ENCODE measurements at regions not wholly inside any gene's neighbourhood (a gene's known extent, or its start where the extent isn't known, plus 50 kb on each side); places are given as distances from the start of the nearest gene placed in this dataset.
"Not testable (repeated sequence)": the region's sequence is repeated elsewhere in the genome, so short reads cannot be mapped to it uniquely, and the experiment has no call there.

DNA sequence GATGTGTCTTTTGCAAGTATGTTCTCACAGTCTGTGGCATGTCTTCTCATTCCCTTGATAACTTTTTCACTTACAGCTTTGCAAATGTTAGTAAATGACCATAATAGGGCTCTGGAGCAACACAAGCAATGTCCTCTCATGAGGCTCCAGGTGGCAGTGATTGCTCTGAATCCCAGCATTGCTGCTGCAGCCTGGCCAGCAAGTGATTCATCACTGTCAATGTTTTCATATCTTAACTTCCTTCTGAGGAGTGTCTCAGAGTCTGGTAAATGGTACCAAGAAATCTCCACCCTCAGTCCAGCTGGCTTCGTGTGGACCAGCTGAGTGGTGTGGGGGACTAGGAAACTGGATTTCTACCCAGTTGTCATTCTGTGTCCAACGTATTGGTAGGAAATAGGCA lies 139.6 kb downstream of the MYLK4 start:
- DNase-seq: no peak

DNA sequence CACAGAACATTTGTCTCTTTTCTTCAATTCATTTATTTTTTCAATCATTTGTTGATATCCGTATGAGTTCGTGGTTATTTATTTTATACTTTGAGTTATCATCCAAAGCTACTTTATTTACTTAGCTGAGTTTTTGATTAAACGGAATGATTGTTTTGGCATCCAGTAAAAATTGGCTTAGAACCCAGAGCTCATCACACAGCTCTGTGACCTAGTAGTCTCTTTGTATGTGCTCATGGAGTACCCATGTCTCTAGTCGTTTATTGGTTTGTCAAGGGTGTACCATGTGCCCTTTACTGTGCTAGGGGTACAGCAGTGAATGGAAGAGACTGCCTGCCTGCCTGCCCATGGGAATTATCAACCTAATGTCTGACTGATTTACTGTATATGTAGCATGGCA lies 142.2 kb downstream of the MYLK4 start:
- no peak for DNase-seq

DNA sequence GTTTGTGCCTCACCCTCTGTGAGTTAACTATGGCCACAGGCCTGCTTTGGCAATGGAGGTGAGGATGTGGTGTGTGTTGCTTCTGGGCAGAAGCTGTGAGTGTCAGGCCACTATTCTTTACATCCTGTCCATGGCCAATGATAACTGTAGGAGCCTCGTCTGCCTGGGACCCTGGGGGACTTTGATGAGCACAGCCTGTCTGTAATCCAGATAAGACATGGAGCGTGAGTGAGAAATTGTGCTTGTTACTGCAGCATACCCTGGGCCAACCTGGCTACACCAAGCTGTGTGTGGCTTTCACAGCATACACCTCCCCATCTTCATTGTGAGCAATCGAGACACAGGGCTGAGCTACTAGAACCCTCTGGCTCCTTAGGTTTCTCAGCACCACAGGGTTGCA lies 150.4 kb downstream of the MYLK4 start:
- no peak for DNase-seq

DNA sequence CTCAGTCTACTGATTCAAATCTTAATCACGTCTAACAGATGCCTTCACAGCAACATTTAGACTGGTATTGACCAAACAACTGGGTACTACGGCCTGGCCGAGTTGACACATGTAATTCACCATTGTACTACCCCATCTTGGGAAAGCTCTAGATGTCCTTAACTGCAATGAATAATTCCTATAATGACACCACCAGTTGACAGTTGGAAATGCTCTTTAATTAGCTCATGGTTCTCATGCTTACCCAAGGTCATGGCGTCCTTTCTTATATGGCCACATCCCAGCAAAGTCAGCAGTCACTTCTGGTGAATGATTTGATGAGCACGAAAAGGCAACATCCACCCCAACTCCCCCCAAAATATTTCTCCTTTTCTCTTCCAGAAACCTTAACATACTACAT lies 150.9 kb downstream of the MYLK4 start:
- no peak for DNase-seq

DNA sequence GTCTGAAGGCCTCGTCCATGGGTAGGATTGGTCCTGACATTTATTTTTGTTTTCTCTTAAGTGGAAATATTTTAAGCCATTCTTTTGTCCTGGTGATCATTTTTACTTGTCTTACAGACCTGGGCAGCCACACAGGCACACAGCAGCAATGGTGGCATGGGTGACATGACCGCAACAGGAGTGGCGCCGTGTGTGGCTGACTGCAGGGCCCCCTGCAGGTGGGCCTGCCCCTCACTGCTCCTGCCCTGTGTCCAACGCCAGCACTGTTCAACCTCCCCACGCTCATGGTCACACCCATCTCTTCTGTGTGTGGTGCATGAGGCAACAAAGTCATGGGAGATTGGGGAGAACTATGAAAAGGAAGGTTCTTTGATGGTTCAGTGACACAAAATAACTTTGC lies 151.9 kb downstream of the MYLK4 start:
- no peak for DNase-seq

DNA sequence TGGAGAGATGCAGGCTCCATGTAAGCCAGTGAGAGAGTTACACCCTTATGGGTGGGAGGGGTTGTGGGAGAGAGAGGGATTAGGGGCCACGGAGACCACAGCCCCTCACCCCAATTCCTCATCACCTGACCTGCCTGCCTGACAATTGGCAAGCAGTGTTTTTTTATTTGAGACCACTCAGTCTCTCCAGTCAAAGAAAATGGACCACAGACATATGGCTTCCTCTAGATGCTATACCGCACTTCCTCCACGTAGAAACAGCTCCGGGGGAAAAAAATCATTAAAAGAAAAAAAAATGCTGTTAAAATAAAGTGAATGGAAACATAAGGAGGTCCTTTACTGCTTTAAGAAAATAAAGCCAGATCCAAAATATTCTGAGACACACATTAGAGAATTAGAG lies 152.7 kb downstream of the MYLK4 start:
- no peak for DNase-seq

DNA sequence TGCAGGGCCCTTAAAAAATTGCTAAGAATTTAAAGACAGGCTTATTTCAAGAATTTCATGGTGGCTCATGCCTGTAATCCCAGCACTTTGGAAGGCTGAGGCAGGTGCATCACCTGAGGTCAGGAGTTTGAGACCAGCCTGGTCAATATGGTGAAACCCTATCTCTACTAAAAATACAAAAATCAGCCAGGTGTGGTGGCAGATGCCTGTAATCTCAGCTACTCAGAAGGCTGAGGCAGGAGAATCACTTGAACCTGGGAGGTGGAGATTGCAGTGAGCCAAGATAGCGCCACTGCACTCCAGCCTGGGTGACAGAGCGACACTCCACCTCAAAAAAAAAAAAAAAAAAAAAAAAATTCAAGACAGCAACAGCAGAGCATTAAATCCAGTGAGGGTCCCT lies 153.3 kb downstream of the MYLK4 start:
- DNase-seq: not testable (repeated sequence)

DNA sequence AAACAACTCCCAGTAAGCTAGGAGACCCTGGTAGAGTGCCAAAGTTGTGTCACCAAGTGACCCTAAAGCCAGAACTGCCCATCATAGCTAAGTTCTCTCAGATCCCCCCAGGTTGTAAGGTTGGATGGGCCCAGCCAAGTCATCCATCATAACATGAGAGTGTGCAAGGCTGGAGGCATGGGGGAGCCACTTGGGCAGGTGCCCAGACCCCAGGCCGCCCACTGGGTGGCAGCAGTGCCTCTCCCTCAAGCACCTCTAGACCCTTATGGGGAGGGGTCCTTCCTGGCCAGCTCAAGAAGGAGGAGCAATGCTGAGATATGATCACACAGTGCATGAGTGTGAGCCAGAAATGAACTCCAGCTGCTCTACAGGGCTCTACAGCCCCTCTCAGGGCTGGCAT lies 154.5 kb downstream of the MYLK4 start:
- no peak for DNase-seq

DNA sequence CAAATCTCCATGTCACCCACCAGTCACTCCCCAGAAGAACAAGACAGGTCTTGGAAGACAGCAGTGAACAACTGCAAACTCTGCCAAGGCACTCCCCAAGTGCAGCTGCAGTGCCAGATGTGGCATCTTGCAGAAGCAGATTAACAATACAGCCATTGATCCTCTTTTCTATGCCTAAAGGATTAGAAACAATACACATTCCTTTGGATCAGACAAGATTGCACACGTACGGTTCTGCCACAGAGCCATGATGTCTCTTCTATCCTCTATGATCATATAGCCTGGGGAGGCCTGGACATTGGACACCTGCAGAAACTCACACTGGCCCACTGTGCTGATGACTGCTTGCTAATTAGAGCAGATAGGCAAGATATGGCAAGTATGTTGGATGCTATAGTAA lies 155.9 kb downstream of the MYLK4 start:
- no peak for DNase-seq

DNA sequence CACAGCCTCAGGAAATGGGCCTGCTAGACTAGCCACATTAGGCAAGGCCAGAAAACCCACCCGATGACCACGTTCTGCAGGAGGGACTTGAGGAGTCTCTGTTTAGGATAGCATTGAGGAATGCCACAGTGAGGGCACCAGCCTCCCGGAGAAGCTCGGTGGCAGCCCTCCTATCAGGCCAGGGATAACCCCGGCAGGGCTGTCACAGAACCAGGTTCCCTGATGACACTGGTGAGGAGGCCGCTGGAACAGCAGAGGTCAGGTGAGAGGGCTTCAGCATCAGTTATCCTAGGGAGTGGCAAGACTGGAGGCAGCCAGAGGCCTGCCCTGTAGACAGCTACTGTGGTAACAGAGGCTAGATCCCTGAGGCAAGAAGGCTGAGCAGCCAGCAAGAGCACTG lies 157.6 kb downstream of the MYLK4 start:
- no peak for DNase-seq

DNA sequence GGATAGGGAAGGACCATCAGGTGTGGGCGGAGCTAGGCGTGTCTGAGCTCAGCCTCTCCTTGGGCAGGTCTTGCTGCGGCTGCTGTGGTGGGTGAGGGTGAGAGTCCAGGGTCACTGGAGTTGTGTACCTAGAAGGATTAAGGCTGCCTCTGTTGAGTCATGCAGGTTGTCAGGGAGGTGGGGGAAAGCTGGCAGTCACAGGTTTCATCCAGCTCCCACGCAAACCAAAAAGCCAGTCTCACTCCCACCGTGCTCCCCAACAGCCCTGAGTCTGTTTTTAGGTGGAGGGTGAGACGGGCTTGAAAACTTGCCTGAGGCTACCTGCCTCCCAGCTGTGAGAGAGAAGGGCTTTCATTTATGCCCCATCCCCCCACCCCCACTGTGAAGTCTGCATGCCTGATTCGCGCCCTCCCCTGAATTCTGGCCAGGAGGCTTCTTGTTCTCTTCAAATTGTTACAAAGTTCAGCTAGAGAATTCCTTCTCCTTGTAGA lies 161.5 kb downstream of the MYLK4 start:
- DNase-seq: no peak

DNA sequence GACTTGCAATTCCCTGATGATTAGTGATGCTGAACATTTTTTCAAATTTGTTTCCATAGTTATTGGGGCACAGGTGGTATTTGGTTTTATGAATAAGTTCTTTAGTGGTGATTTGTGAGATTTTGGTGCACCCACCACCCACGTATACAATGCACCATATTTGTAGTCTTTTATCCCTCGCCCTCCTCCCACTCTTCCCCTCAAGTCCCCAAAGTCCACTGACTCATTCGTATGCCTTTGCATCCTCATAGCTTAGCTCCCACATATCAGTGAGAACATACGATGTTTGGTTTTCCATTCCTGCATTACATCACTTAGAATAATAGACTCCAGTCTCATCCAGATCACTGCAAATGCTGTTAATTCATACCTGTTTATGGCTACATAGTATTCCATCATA lies 167.3 kb downstream of the MYLK4 start:
- DNase-seq: no peak

DNA sequence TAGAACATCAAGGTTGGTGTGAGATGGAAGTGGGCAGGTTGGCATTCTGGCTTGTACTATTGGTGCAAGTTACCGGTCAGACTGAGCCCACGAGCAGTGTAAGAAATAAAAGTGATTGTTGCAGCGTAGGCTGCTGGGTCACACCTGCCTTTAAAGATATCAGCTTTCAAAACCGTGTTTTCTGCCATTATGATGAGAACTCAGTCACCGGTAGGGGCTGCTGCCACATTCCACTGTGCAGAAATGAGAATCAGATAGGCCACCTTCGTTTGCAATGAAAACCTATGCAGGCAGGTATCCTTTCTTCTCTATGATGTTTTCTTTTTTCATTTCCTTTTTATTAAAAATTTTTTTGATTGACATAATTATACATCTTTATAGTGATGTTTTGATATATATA lies 168.5 kb downstream of the MYLK4 start:
- no peak for DNase-seq

DNA sequence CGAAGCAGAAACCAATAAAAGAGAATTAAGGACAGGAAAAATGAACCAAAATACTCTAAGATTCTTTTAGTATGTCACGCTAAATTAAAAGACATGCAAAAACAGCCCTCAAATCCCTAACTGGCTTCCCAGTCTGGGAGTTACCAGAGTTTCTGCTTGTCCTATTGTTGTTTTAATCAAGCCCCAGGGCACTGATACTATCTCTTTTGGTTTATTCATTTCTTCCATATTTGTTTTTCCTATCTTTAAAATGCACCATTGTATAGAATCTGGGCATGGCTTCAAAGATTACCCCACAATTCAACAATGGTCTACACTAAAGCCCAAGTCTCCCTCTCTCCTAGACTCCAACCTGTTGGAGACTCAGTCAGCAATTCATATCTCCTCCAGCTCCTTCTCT lies 169.1 kb downstream of the MYLK4 start:
- DNase-seq: no peak

DNA sequence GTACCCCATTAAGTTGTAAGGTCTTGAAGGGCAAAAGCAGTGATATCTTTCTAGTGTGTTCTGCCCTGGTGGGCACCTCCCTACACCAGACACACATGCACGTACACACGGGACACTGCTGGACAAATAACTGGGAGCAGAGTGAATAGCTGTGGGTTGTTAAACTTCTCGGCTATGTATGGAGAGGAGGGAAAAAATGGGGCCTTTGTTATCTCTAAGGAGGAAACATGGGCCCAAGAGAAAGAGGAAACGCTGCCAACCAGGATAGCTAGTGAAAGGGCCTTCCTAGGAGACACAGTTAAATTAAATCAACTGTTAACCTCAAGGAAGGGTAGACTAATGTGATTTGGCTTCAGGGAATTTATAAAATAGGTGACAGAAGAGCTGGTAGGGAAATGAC lies 169.7 kb downstream of the MYLK4 start:
- no peak for DNase-seq

DNA sequence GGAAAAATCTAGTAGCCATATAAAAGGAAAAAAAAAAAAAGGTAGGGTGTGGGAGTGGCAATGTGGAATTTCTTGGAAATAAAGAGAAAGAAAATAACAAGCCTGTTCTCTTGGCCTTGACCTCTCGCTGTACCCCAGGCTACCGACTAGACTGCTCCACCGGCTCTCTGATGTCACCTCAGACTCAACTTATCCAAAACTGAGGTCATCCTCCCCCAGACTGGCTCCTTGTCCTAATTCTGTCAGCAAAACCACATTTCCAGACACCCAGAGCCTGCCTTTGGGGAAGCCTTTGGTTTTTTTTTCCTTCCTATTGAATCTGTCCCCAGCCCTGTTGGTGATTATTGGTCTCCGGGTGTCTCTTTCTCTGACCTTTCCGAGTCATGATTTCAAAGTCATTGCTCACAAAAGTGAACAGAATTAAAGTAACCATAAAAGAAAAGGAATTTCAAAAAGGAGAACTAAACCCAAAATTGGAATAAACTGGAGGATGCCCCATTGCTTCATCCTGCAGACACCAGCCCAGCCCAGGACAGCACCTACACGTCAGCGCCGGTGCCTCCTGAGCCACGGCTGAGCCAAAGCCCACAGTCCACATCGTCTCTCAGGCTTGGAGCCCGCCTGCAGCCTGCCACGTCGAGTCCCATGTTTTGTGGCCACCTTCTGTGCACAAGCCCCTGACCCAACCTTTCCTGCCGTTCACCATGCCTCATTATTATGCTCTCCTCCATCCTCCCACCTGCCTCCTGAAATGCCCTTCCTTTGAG lies 170.7 kb downstream of the MYLK4 start:
- no peak for DNase-seq

DNA sequence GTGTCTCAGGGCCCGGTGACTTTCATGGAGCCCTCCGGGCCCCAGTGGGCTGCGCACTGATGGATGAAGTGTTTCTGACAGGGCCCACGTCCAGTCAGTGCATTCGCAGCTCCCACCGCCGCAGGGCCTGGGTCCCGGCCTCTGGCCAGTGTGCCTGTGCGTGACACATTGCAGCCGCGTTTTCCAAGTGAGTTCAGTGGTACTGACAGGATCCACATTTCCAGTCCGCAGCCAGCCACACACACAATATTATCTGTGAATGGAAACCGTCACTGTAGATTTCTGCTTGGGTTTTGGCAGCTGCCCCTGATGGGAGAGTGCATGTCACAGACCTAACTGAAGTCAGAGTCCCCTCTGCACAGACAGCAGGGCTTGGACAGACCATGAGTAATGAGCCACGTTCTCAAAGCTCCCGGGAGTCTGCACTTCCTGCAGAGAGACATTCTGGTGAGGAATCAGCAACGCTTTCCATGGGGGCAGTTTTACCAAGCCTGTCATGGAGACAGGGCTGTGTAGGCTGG lies 171.4 kb downstream of the MYLK4 start:
- no peak for DNase-seq

DNA sequence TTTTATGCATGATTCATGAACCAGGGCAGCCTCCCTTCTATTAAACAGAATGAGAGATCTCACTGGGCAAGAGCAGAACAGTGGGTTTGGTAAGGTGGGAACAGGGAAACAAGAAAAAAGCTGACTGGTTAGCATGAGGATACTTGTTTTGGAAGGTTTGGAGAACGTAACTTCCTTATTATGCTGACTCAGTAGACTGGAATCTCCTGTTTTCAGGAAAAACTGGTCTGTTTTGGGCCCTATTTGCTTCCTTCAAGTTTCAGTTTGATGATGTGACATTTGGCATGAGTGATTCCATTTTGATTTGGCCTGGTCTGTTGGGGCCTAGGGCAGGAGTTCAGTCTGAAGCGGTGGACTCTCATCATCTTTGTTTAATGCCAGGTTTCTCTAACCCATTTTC lies 172.0 kb downstream of the MYLK4 start:
- DNase-seq: no peak

DNA sequence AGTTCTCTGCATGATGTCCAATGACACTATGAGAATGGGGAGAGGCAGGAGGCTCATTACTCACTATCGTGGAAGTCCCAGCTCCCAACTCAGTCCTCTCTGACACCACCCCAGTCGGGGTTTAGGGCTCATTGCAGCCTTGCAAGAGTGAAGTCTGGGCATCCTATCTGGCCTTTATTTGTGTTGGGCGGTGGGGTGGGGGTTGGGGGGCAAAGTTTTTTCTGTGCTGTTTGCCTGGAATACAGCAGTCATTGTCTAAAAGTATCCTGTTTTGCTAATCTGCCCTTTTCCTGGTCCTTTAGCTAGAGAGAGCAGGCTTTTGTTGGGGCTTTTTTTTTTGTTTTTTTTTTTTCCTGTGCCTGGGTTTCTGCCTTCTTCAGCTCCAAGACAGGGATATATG lies 174.2 kb downstream of the MYLK4 start:
- DNase-seq: no peak

DNA sequence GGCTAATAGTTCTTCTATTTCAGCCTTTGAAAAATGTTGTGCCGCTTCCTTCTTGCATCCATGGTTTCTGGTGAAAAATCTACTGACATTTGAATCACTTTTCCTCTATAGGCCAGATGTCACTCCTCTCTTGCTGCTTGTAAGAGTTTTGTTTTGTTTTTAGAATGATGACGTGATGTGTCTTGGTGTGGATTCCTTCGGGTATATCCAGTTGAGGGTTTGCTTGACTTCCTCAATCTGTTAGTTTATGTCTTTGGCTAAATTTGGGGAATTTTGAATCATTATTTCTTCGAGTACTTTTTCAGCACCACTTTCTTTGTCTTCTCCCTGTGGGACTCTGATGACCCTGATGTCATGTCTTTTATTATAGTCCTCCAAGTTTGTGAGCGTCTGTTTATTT lies 175.5 kb downstream of the MYLK4 start:
- no peak for DNase-seq

DNA sequence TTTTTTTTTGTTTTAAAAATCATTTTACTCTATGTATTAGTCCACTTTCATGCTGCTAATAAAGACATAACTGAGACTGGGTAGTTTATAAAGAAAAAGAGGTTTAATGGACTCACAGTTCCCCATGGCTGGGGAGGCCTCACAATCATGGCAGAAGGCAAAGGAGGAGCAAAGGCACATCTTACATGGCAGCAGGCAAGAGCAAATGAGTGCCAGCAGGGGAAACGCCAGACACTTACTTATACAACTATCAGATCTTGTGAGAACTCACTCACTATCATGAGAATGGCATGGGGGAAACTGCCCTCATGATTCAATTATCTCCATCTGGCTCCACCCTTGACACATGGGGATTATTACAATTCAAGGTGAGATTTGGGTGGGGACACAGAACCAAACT lies 181.3 kb downstream of the MYLK4 start:
- not testable (repeated sequence) for DNase-seq

DNA sequence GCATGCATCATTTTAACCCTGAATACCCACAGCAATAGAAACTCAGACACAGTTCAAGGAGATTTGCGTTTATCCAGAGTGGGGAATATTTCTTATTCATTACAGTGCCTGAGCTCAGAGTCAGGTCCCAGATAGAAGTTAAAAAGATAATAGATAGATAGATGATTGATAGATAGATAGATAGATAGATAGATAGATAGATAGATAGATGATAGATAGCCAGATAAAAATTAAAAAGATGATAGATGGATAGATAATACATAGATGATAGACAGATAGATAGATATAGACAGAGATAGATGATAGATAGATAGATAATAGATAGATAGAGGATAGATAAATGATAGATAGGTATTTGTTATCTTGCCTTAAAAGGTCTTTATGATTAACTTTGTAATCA lies 184.7 kb downstream of the MYLK4 start:
- DNase-seq: no peak

DNA sequence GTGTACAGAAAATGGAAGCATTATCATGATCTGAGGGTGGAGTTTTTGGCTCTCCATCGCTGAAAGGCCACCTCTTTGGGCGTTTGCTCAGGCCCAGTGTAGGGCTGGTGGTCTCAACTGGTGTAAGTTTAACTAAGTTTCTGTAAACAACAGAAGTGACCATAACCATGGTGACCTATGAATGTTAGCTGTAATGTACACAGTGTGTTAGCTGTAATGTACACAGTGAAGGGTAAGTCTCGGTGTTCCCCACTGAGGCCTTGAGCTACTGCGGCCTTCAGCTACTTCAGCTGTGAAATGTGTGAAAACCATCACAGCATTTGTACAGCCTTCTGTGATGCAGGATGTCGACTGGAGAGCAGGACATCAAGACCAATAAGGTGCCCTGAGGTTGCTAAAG lies 185.2 kb downstream of the MYLK4 start:
- DNase-seq: no peak

DNA sequence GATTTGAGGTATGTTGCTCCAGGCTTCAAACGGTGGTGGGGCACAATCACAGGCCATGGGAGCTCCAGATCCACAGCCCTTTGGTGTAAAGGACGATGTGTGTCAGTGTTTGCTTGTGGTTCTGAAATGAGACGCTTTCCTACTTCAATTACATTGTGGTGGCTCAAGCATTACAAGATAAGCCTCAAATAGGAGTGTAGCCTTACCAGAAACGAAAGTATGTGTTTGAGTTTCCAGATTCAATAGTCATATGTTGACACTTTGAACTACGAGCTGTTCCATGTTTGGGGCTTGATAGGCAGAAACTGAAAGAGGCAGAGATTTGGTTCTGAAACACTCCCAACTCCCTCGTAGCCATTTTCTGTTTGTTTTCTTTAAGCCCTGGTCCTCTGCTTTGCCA lies 187.1 kb downstream of the MYLK4 start:
- no peak for DNase-seq
